ENCODE measurements at regions not wholly inside any gene's neighbourhood (a gene's known extent, or its start where the extent isn't known, plus 50 kb on each side); places are given as distances from the start of the nearest gene placed in this dataset.
"Not testable (repeated sequence)": the region's sequence is repeated elsewhere in the genome, so short reads cannot be mapped to it uniquely, and the experiment has no call there.

GRCh38 chr4:155037031-155037430 lies 171.4 kb upstream of the NPY2R start:
- no peak for DNase-seq

- DNase-seq: no peak
Measured at GRCh38 chr4:155038459-155038858, 170.0 kb upstream of the NPY2R start.

- DNase-seq: no peak
Measured at GRCh38 chr4:155039162-155039561, 169.3 kb upstream of the NPY2R start.

- DNase-seq: no peak
Measured at GRCh38 chr4:155040031-155040430, 168.4 kb upstream of the NPY2R start.

GRCh38 chr4:155042014-155042413 lies 166.4 kb upstream of the NPY2R start:
- DNase-seq: no peak

- not testable (repeated sequence) for DNase-seq
Measured at GRCh38 chr4:155044251-155044650, 164.2 kb upstream of the NPY2R start.

- no peak for DNase-seq
Measured at GRCh38 chr4:155047755-155048154, 160.7 kb upstream of the NPY2R start.

GRCh38 chr4:155054042-155054441 lies 154.4 kb upstream of the NPY2R start:
- not testable (repeated sequence) for DNase-seq

- no peak for DNase-seq
Measured at GRCh38 chr4:155060419-155060818, 148.0 kb upstream of the NPY2R start.

GRCh38 chr4:155060873-155061272 lies 147.6 kb upstream of the NPY2R start:
- DNase-seq: no peak

GRCh38 chr4:155062948-155063347 lies 145.5 kb upstream of the NPY2R start:
- no peak for DNase-seq

GRCh38 chr4:155064934-155065333 lies 143.5 kb upstream of the NPY2R start:
- DNase-seq: not testable (repeated sequence)

GRCh38 chr4:155066871-155067270 lies 141.6 kb upstream of the NPY2R start:
- no peak for DNase-seq

- DNase-seq: no peak
Measured at GRCh38 chr4:155071962-155072361, 136.5 kb upstream of the NPY2R start.

- no peak for DNase-seq
Measured at GRCh38 chr4:155072417-155072816, 136.0 kb upstream of the NPY2R start.

- DNase-seq: no peak
Measured at GRCh38 chr4:155073852-155074251, 134.6 kb upstream of the NPY2R start.

GRCh38 chr4:155076256-155076785 lies 132.1 kb upstream of the NPY2R start:
- no peak for DNase-seq

GRCh38 chr4:155077452-155078229 lies 130.8 kb upstream of the NPY2R start:
- no peak for DNase-seq

- no peak for DNase-seq
Measured at GRCh38 chr4:155079871-155080270, 128.6 kb upstream of the NPY2R start.

- no peak for DNase-seq
Measured at GRCh38 chr4:155081222-155081621, 127.2 kb upstream of the NPY2R start.

- no peak for DNase-seq
Measured at GRCh38 chr4:155085843-155086530, 122.4 kb upstream of the NPY2R start.

- no peak for DNase-seq
Measured at GRCh38 chr4:155094201-155094820, 114.1 kb upstream of the NPY2R start.

- no peak for DNase-seq
Measured at GRCh38 chr4:155099231-155099630, 109.2 kb upstream of the NPY2R start.

GRCh38 chr4:155106629-155107028 lies 101.8 kb upstream of the NPY2R start:
- DNase-seq: no peak
